ENCODE measurements at regions not wholly inside any gene's neighbourhood (a gene's known extent, or its start where the extent isn't known, plus 50 kb on each side); places are given as distances from the start of the nearest gene placed in this dataset.

GRCh38 chr10:56586461-56586891 is 225.4 kb upstream of the ZWINT start:
- Histone ChIP-seq H3K4me2 (no peak overlapping the region), H3K27me3 (ENCODE audit: insufficient read depth, low read depth) (no peaks in the 10 kb centered on the region), H3K9ac (no peak overlapping the region), H3K79me2 (ENCODE audit: insufficient read depth, low read depth) (no peaks in the 10 kb centered on the region), H3K27ac (no peak overlapping the region), H4K20me1 (ENCODE audit: insufficient read depth) (no peaks in the 10 kb centered on the region), H3K4me3 (IDR thresholded peaks at IDR 0.05; ENCODE audit: insufficient read depth, low read depth, low read length) (no peak overlapping the region), H2AFZ (ENCODE audit: low read depth) (no peak overlapping the region), H3K4me1 (ENCODE audit: low read depth, poor library complexity, severe bottlenecking) (no peaks in the 10 kb centered on the region), H3K36me3 (ENCODE audit: insufficient read depth) (no peaks in the 10 kb centered on the region)
- no peak for TF ChIP-seq CTCF (conservative IDR thresholded peaks at IDR 0.05; ENCODE audit: low read depth, low read length)

GRCh38 chr10:56585447-56586171 is 224.6 kb upstream of the ZWINT start:
- no peak for TF ChIP-seq CTCF (conservative IDR thresholded peaks at IDR 0.05; ENCODE audit: low read depth, low read length)
- no peak overlapping the region for H3K9ac ChIP-seq
- no peak overlapping the region for H3K4me3 ChIP-seq (IDR thresholded peaks at IDR 0.05; ENCODE audit: insufficient read depth, low read depth, low read length)
- no peak overlapping the region for H3K27ac ChIP-seq
- H3K79me2 ChIP-seq (ENCODE audit: insufficient read depth, low read depth) = no peaks in the 10 kb centered on the region
- H3K36me3 ChIP-seq (ENCODE audit: insufficient read depth) = no peaks in the 10 kb centered on the region
- H4K20me1 ChIP-seq (ENCODE audit: insufficient read depth) = no peaks in the 10 kb centered on the region
- no peaks in the 10 kb centered on the region for H3K4me1 ChIP-seq (ENCODE audit: low read depth, poor library complexity, severe bottlenecking)
- no peak overlapping the region for H2AFZ ChIP-seq (ENCODE audit: low read depth)
- H3K4me2 ChIP-seq = no peak overlapping the region
- no peaks in the 10 kb centered on the region for H3K27me3 ChIP-seq (ENCODE audit: insufficient read depth, low read depth)

- no peaks in the 10 kb centered on the region for H3K27me3 ChIP-seq (ENCODE audit: insufficient read depth, low read depth)
- no peak overlapping the region for H3K4me3 ChIP-seq (IDR thresholded peaks at IDR 0.05; ENCODE audit: insufficient read depth, low read depth, low read length)
- TF ChIP-seq CTCF (conservative IDR thresholded peaks at IDR 0.05; ENCODE audit: low read depth, low read length) = no peak
Observed at GRCh38 chr10:56583316-56583715, 222.3 kb upstream of the ZWINT start.

GRCh38 chr10:56567580-56567979 is 206.5 kb upstream of the ZWINT start:
- TF ChIP-seq CTCF (conservative IDR thresholded peaks at IDR 0.05; ENCODE audit: low read depth, low read length) = no peak
- H2AFZ ChIP-seq (ENCODE audit: low read depth) = no peak overlapping the region

More at GRCh38 chr10:56583316-56583715, 222.3 kb upstream of the ZWINT start:
- H3K4me1 ChIP-seq (ENCODE audit: low read depth, poor library complexity, severe bottlenecking) = no peaks in the 10 kb centered on the region
- no peak overlapping the region for H3K4me2 ChIP-seq
- no peak overlapping the region for H3K27ac ChIP-seq
- no peak overlapping the region for H2AFZ ChIP-seq (ENCODE audit: low read depth)
- H3K36me3 ChIP-seq (ENCODE audit: insufficient read depth) = no peaks in the 10 kb centered on the region
- no peaks in the 10 kb centered on the region for H4K20me1 ChIP-seq (ENCODE audit: insufficient read depth)
- H3K9ac ChIP-seq = no peak overlapping the region
- no peaks in the 10 kb centered on the region for H3K79me2 ChIP-seq (ENCODE audit: insufficient read depth, low read depth)

More at GRCh38 chr10:56567580-56567979, 206.5 kb upstream of the ZWINT start:
- Histone ChIP-seq H3K4me1 (ENCODE audit: low read depth, poor library complexity, severe bottlenecking) (no peaks in the 10 kb centered on the region), H3K27me3 (ENCODE audit: insufficient read depth, low read depth) (no peaks in the 10 kb centered on the region), H3K4me2 (no peak overlapping the region), H3K79me2 (ENCODE audit: insufficient read depth, low read depth) (no peaks in the 10 kb centered on the region), H4K20me1 (ENCODE audit: insufficient read depth) (no peaks in the 10 kb centered on the region), H3K36me3 (ENCODE audit: insufficient read depth) (no peaks in the 10 kb centered on the region), H3K9ac (no peak overlapping the region), H3K4me3 (IDR thresholded peaks at IDR 0.05; ENCODE audit: insufficient read depth, low read depth, low read length) (no peak overlapping the region), H3K27ac (no peak overlapping the region)

Data from KMS-11 (cell line).